ENCODE measurements at regions not wholly inside any gene's neighbourhood (a gene's known extent, or its start where the extent isn't known, plus 50 kb on each side); places are given as distances from the start of the nearest gene placed in this dataset.

DNA sequence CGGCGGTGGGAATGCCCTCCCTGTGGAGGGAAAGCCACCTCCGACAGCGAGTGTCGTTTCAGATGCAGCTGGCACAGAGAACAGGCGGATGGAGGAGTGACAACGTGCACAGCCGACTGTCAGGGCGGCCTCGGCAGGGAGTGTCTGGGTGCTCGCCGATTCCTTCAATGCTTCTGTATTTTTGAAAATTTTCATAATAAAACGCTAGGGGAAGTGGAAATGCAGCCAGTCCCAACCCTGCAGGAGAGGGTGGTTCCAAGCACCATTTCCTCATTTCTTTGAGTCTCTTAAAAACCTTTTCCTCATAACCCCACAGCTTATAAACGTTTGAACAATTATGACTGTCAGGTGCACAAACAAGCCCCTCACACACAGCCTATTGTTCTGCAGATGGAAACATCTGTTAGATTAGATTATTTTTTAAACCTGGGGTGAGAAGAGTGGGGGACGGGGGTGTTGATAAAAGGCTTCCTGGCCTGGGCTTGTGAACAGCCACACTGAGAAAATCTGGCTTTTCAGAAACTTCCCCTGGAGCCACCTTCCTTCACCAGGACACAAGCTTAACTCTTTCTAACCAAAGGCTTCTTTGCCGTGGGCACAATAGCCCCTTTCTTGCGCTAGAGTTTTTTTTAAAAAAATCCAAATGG, 228.9 kb downstream of the ANKRD60 start:
- TF ChIP-seq, protein P1, sequence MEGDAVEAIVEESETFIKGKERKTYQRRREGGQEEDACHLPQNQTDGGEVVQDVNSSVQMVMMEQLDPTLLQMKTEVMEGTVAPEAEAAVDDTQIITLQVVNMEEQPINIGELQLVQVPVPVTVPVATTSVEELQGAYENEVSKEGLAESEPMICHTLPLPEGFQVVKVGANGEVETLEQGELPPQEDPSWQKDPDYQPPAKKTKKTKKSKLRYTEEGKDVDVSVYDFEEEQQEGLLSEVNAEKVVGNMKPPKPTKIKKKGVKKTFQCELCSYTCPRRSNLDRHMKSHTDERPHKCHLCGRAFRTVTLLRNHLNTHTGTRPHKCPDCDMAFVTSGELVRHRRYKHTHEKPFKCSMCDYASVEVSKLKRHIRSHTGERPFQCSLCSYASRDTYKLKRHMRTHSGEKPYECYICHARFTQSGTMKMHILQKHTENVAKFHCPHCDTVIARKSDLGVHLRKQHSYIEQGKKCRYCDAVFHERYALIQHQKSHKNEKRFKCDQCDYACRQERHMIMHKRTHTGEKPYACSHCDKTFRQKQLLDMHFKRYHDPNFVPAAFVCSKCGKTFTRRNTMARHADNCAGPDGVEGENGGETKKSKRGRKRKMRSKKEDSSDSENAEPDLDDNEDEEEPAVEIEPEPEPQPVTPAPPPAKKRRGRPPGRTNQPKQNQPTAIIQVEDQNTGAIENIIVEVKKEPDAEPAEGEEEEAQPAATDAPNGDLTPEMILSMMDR (IDR thresholded peaks at IDR 0.05; ENCODE audit: low read length), result no peak
- no peak for TF ChIP-seq EZH2 (IDR thresholded peaks at IDR 0.05; ENCODE audit: borderline replicate concordance, low read length)

All from OCI-LY1 (cell line).